HG03571 (cell line): ENCODE measurements at regions not wholly inside any gene's neighbourhood (a gene's known extent, or its start where the extent isn't known, plus 50 kb on each side); places are given as distances from the start of the nearest gene placed in this dataset.

Experiments used
- ATAC-seq: cut with Tn5 transposase; IDR thresholded peaks from one replicate; pipeline ENCODE4 v1.9.1; 2021; ENCODE audit not compliant: unreplicated experiment

DNA sequence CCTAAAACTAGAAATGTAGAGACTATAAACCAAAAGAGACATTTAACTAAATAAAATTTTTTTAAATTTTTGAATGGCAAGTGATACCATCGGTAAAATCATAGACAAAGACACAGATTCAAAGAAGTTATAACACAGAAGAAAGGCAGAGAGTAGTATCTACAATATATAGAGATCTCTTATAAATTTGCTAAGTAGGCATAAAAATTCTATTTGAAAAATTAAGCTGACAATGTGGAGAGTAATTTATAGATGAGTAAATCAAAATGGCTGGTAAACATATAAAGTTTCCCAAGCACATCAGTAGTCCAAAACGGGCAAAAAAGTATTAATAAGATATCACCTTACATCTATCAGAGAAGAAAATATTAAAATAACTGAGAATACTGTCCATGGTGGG lies 1061.0 kb downstream of the ADGRL2 start:
- no peak for ATAC-seq

DNA sequence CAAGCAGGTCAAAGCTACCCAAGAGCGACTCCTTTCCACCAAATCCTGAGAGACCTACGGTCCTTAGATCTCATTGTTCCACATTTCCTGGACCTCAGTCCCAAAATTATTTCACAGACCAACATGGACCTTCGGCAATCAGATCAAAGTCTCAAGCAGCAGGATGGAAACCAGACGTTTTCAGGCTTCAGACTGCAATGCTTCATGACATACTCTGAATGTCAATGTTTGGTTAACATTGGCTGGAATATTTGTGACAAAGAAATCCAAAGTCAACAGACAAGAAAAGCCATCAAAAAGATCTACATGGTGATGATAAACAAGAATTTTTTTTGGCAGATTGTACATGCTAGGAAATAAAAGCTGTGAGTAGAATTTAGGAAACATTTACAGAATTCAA lies 1057.3 kb downstream of the ADGRL2 start:
- no peak for ATAC-seq

- ATAC-seq: no peak
These were observed 1048.7 kb downstream of the ADGRL2 start for GRCh38 chr1:82849460-82849859.

- no peak for ATAC-seq
These were observed 1047.3 kb downstream of the ADGRL2 start for GRCh38 chr1:82848043-82848442.

DNA sequence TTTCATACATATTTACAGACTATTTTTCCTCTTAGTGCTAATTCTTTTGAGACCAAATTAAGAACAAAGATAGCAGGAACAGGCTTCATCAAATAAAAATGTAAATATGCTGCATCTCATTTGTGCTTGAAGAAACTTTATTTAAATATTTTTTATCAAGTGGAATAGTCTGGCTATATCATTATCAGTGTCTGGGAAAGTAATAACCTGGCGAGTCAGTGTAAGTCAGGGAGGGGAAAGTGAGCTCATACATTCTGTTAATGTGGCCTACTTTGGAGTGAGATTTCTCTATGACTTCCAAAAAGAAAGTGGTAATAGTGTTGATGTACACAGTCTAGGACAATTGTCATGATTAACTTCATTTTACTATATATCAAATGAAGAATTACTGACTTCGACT lies 1045.1 kb downstream of the ADGRL2 start:
- no peak for ATAC-seq

DNA sequence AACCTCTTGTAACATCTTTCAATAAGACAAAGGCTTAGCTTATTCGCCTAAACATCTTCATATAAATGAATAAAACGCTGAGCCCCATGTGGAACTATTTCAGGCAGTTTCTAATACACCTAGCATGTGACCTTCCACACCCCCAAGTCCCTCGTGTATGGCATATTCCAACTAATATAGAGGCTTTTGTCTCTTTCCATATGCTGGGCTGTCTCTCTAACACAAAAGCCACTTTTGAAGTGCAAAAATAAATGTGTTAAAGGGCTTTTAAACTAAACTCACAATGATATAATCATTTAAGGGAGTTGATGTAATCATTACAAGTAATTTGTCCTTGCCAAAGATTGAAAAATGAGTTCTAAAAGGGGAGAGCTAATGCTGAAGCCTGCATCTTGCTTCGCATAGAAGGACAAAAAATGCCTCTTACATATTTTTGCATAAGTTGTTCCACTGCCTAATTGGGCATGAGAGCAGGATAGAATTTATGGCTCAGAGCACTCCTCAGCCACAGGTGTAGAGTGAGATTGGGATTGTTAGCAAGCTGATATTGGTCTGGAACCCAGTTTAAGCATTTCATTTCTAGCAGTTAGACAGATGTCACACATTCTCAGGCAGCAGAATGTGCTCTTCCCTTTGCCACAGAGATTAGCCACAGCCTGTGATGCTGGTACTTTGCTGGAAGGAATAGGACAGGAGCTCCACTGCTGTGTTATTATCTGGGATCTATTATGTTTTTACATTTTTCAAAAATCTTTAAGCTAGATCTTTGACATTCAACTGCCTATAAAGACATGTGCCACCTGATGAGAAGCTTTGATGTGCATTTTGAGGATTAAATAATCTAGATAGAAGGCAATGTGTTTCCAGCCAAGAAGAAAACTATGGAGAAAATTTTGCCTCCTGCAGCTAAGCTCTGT lies 1044.4 kb downstream of the ADGRL2 start:
- no peak for ATAC-seq

- ATAC-seq: no peak
These were observed 1043.7 kb downstream of the ADGRL2 start for GRCh38 chr1:82844447-82844846.

GRCh38 chr1:82843876-82844275 lies 1043.1 kb downstream of the ADGRL2 start:
- ATAC-seq: no peak

GRCh38 chr1:82840192-82840591 lies 1039.5 kb downstream of the ADGRL2 start:
- no peak for ATAC-seq

- no peak for ATAC-seq
These were observed 1037.2 kb downstream of the ADGRL2 start for GRCh38 chr1:82837766-82838465.

DNA sequence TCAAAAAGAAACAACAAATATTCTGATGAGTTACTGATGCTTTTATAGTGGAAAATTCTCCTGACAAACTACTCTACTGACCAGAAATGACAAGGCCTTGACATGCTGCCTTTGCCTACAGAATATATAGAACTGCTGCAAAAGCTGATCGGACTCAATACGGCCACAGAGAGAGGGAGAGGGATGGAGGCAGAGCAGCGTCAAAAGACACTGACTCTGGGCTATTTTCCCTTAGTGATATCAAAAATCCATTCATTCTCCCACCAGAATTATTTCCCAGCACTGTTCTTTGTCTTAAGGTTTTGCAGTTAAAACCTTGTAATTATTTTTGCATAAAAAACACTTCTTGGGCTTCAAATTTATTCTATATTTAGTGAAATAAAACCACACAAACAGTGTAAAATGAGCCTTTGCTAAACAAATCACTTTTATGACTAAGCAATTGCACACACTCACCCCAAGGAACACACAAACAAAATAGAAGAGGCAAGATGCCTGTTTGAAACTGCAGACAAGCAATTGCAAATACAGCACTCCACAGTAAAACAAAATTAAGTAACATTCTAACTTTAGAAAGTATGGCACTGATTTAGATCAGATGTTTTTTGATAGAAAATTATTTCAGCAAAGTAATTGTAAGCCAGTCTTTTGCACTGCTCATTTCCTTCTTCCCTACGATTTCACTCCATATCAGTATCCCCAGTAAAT lies 1036.4 kb downstream of the ADGRL2 start:
- no peak for ATAC-seq

DNA sequence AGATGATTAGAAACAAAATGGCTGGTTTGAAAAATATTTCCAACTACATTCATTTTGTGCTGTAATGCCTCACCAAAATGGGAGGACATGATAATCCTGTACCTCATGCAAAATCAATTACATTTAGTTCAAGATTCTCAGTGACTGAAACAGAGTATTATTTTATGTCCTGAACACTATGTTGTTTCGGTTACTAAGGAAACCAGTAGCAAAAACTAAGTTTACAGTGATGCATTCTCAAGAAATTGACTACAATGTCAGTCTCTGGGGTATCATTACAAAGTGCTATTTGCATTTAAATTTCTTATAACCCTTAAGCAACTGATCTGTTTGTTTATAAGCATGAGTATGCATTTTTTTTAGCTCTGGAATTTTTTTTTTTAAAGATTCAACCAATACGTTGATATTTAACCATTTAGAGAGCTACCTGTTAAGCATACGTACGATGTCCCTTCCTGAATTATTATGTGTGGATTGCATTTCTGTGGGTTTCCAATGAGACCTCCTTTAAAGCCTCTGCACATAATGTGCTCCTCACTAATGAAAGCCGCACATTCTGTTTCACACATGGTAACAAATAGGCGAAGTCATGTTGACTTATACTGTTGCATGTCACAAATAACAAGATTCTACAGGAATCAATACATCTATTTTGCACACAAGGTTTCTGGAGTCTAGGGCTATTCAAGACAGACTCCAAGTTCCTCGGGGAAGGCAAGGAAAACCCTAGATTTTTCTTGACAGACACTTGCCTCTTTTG lies 1035.7 kb downstream of the ADGRL2 start:
- no peak for ATAC-seq

GRCh38 chr1:82830690-82831380 lies 1030.1 kb downstream of the ADGRL2 start:
- ATAC-seq: no peak

- ATAC-seq: no peak
These were observed 1028.8 kb downstream of the ADGRL2 start for GRCh38 chr1:82829527-82829926.

- ATAC-seq: no peak
These were observed 1023.1 kb downstream of the ADGRL2 start for GRCh38 chr1:82823876-82824275.

- no peak for ATAC-seq
These were observed 1020.1 kb downstream of the ADGRL2 start for GRCh38 chr1:82820816-82821215.

- ATAC-seq: no peak
These were observed 1018.5 kb downstream of the ADGRL2 start for GRCh38 chr1:82819234-82819633.

DNA sequence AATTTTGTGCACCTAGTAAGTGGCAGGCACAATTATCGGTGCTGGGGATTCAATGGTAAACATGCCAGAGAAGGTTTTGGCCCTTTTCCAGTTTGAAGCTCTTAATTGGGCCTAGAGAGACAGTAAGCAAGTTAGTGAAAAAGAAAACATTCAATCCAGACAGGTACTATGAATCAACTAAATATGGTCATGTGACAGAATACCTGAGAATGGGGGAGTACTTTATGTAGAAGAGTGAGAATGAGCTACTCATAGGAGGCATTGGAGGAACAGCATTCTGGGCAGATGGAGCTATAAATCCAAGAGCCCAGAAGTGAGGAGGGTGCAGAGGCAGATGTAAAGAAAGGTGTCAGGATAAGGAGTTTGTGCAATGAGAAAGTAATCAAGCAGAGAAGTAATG lies 1017.9 kb downstream of the ADGRL2 start:
- no peak for ATAC-seq

- no peak for ATAC-seq
These were observed 1012.7 kb downstream of the ADGRL2 start for GRCh38 chr1:82813386-82813785.

GRCh38 chr1:82810601-82811000 lies 1009.9 kb downstream of the ADGRL2 start:
- no peak for ATAC-seq
